ENCODE measurements at regions not wholly inside any gene's neighbourhood (a gene's known extent, or its start where the extent isn't known, plus 50 kb on each side); places are given as distances from the start of the nearest gene placed in this dataset.

- TF ChIP-seq POLR2A (IDR thresholded peaks at IDR 0.05; ENCODE audit: low read length) (no peak), GATA1 (IDR thresholded peaks at IDR 0.05; ENCODE audit: low read depth, low read length) (no peak)
These were observed 1009.8 kb upstream of the SLIT2 start for GRCh38 chr4:19241895-19242294.

Data from erythroblast (primary cell).